ENCODE measurements at regions not wholly inside any gene's neighbourhood (a gene's known extent, or its start where the extent isn't known, plus 50 kb on each side); places are given as distances from the start of the nearest gene placed in this dataset.
"Not testable (repeated sequence)": the region's sequence is repeated elsewhere in the genome, so short reads cannot be mapped to it uniquely, and the experiment has no call there.

DNA sequence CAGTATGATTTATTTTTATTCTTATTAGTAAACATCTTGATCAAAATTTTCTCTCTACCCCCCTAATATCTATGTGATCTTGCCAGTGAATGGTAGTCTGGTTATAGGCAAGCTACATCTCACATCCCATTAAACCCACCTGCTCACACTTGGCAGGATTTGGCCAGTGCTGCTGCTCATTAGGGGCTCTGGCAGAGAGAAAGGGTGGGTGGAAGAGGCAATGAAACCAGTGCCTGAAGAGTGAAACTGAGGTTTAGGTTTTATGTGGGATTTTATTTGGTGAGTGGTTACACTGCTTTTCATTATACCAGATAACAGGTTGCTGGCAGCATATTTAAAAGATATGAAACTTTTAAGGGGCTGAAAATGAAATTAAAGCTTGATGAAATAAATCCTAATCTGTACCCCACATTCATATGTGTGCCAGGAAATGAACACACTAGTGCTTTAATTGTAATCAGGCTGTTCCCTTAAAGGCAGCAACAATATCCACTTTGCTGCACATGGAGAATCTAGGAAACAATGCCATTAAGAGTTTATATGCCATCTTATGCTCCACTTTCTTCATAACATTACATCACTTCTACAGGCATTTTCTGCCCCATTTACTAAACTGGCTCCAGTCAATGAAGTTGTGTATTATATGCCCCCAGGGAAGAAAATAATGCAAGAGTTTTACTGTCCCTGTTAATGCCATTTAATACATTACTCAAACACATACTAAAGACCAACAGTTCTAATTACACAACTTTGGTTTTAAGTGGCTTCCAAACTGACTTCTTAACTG, 688.7 kb downstream of the MECOM start:
- DNase-seq = no peak

GRCh38 chr3:168973897-168974296, 689.6 kb downstream of the MECOM start:
- no peak for DNase-seq

DNA sequence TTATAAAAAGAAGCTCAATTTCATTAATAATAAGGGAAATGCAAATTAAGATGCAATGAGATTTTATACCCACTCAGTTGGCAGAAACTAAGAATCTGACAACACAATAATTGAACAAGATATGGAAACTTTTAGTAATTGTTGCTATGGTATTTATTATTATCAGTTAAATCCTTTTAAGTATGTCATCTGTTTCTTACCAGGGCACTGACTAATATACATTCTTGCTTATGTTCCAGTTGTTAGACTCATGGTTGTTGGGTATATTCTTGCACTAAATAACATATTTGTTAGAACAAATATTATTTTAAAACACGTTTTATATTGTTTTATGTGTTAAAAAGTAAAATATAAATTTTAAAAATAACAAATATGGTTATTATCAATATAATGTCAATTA, 690.3 kb downstream of the MECOM start:
- no peak for DNase-seq

DNA sequence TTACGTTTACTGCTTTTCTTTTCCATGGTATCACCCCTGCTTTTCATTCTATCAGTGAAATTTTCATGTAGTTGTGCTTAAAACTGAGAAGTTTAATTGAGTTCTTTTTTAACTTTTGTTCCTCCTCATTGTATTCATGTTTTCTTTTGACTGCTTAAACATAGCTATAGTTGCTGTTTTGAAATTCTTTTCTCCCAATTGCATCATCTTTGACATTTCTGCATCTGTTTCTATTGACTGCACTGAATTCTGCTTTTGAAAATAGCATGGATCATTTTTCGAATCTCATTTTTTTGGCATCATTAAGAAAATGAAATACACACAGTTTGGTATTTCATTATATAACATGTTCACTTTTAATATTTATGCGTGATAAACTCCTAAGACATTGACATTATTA, 694.9 kb downstream of the MECOM start:
- no peak for DNase-seq

DNA sequence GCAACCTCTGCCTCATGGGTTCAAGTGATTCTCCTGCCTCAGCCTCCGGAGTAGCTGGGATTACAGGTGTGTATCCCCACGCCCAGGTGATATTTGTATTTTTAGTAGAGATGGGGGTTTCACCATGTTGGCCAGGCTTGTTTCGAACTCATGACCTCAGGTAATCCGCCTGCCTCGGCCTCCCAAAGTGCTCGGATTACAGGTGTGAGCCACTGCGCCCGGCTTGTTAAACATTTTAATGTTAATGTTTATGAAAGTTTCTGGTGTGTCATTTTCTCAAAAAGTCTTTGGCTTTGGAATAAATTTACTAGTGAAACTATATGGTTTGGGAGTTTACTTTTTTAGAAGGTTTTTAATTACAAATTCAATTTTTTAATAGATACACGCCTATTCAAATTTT, 698.8 kb downstream of the MECOM start:
- no peak for DNase-seq

GRCh38 chr3:168961271-168961670, 702.2 kb downstream of the MECOM start:
- no peak for DNase-seq

- DNase-seq = no peak
These were observed 703.8 kb downstream of the MECOM start for GRCh38 chr3:168959731-168960130.

- DNase-seq = no peak
These were observed 705.0 kb downstream of the MECOM start for GRCh38 chr3:168958466-168958865.

DNA sequence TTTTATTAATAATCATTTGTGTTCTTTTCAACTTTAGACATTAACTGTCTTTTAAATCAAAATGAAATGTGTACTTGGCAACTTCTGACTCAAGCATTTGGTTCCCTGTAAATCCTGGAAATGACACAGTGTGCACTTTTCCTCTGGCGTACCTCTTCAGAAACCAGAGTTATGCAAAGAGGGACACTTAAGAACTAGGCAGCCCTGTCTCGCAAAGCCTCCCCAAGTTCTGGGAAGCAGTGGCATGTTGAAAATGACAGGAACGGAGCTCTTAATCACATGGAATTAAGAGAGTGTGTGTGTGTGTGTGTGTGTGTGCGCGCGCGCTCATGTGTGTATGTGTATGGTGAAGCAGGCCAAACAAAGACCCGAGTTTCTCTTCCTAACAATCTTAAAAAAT, 707.4 kb downstream of the MECOM start:
- no peak for DNase-seq

GRCh38 chr3:168952551-168952950, 711.0 kb downstream of the MECOM start:
- peak in 1 of 2 experiments; percentile 60 for DNase-seq

- DNase-seq = no peak
These were observed 711.6 kb downstream of the MECOM start for GRCh38 chr3:168951884-168952283.

- DNase-seq = no peak
These were observed 712.1 kb downstream of the MECOM start for GRCh38 chr3:168951368-168951767.

- no peak for DNase-seq
These were observed 712.9 kb downstream of the MECOM start for GRCh38 chr3:168950622-168951021.

- no peak for DNase-seq
These were observed 723.8 kb downstream of the MECOM start for GRCh38 chr3:168939651-168940238.

DNA sequence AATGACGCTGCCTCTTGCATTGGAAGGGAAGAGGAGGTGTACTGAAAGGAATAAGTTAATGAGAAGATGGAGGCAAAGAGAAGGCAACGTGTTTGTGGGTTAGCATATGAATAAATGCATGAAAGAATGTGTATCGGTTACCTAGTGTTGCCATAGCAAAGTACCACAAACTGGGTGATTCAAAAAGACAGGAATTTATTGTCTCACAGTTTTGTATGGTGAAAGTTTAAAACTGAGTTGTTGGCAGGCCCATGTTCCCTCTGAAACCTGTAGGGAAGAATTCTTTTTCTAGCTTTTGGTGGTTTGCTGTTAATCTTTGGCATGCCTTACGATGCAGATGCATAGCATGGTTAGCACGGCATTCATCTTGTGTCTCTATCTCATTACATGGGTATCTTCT, 729.9 kb downstream of the MECOM start:
- DNase-seq = no peak

DNA sequence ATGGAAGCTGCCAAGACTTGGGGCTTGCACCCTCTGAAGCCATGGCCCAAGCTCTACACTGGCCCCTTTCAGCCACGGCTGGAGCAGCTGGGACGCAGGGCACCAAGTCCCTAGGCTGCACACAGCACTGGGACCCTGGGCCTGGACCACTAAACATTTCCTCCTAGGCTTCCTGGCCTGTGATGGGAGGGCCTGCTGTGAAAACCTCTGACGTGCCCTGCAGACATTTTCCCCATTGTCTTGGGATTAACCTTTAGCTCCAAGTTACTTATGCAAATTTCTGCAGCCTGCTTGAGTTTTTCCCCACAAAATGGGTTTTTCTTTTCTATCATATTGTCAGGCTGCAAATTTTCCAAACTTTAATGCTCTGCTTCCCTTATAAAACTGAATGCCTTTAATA, 733.5 kb downstream of the MECOM start:
- DNase-seq = not testable (repeated sequence)

DNA sequence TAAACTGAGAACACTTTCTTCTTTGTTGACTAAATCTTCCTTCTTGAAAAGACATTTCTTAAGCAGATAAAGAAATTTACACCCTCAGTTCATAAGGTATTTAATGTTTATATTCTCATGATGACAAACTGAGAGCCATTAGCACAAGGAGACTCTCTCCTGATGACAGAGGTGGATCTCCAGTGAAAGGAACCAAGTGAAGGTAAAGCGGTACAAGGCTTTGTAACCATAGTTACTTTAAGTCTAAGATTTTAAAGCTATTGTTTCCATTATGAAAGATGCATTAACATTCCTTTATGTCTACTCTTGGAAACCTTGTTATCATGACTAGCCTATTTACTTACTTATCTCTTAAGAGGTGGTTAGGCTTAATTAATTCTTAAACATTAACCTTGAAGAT, 737.1 kb downstream of the MECOM start:
- DNase-seq = no peak

DNA sequence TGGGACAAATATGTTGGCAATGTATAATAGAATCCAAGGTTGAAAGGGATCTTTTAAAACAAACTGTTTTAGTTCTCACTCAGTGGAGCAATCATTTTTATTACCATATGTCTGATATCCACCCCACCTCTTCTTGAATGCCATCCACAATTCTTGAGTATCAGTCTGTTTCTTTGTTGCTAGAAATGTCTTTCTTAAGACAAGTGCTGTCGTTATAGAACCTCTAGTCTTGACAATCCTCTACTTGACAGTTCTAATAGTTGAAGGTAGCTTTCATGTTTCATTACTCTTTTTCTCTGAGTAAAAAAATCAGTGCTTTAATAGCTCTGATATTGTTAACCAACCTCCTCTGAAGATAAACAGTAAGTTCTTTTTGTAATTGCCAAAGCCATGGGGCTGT, 737.9 kb downstream of the MECOM start:
- DNase-seq = no peak

- peak in 1 of 2 experiments; percentile 32 for DNase-seq
These were observed 748.9 kb downstream of the MECOM start for GRCh38 chr3:168914662-168915061.

DNA sequence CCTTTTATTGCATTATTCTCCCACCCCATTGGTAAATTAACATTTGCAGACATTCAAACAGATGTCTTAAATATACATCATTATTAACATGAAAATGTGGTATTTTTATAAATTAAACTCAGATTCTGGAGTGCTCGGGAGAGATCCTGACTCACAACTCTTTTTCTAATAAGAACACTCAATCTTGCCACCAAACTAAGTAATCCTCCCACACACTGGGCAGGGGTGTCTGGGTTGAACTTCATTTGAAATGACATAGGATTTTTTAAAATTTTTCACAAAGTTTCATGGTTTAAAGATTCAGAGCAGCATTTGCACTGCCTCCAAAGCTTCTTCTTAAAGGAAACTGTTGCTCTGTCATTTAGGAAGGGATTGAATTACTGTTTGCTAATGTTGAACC, 754.3 kb downstream of the MECOM start:
- DNase-seq = no peak

GRCh38 chr3:168895419-168895818, 768.1 kb downstream of the MECOM start:
- DNase-seq = no peak

GRCh38 chr3:168894214-168894613, 769.3 kb downstream of the MECOM start:
- DNase-seq = no peak

DNA sequence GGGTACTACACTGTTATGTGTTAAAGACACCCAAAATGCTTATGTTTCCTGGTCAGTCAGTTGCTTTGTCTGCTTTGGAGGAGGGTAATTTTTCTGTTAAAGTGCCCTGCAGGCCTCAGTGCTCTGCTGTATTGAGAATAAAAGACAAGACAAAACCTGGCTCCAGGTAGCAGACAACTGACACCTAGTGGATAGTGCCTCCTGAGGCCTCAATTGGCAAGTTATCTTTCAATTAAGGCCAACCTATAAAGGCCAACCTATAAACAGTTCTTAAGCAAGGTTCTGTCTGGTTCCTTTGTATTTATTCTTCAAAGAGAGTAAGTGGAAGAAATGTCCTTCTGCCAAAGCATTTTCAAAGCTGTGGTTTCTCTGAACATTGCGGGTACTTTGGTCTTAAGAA, 773.8 kb downstream of the MECOM start:
- no peak for DNase-seq

DNA sequence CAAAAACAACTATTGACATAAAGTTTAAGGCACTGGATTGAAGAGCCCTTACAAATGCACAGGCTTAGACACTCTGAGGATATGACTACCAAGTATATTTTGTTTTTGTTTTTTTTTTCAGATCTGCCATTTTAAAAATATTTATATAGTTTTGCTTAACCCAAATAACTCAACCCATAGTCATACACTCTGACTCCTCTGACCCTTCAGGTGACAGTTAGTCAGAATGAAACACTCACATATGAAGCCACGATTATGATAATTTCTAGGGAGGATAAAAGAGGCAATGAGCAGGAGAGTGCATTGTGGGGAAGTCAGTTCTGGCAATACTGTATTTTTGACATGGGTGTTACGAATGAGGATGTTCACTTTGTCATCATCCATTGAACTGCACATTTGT, 774.7 kb downstream of the MECOM start:
- no peak for DNase-seq

DNA sequence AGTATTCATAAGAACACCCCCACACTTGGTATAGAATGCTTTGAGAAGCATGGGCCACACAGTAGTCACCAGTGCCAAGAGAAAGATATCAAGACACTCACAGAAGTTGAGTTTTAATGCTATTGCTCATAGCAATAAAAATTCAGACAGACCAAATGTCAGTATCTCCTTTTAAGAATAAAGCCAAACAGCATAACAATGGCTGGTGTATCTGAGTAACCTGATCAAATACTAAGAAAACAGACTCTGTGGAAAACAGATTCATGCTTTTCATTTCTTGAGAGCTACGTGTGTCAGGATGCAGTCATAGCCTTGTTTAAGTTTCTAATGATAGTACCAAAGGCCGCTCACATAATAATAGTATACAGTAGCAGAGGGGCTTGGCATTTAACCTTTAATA, 778.5 kb downstream of the MECOM start:
- no peak for DNase-seq

All from SW 1271 (cell line).